ENCODE measurements at regions not wholly inside any gene's neighbourhood (a gene's known extent, or its start where the extent isn't known, plus 50 kb on each side); places are given as distances from the start of the nearest gene placed in this dataset.

DNA sequence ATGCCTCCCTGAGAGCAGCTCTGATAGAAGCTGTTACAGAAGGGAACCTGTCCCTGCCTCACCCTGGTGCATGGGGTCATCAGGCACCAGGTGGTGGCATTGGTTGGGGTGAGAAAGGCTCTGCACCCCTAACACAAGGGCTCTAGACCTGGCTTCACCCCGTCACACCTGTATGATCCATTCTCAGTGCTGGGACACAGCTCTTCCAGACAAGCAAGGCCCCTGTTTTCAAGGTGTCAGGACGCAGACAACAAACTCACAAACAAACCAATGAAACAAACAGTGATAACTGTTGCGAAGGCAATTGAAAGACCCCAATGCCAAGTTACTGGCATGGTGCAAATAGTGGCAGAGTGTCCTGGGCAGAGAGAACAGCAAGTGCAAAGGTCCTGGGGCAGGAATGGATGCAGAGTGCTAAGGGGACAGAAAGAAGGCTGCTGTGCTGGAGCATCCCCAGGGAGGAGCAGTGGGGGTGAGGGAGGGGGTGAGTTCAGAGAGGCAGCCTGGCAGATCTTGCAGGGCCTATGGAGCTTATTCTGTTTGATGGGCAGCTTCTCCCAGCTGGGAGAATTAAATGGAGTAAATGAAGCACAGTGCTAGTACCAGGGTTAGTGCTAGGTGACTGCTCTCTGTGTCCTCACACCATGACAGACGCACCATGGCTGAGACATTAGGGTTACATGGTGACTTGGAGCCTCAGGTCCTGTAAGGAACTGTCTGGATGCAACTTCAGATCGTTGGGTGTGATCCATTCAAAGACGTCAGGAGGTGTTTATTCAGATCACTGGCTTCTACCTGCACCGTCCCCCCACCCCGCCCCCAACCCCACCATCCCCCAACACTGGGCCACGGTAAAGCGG is 67.9 kb upstream of the UNC5A start:
- CTCF ChIA-PET: interaction anchor here (0.9 kb wide), 1 partner anchor 82 kb away, joined by 4 read pairs; no protein-coding TSS in a partner anchor
- no peak overlapping the region for H3K27ac ChIP-seq (ENCODE audit: insufficient read depth, low read depth, low read length)
- no peaks in the 10 kb centered on the region for H3K9me3 ChIP-seq (replicated peaks; ENCODE audit: control insufficient read depth, insufficient read depth, low read length)
- H4K20me1 ChIP-seq (replicated peaks; ENCODE audit: control insufficient read depth, extremely low read depth, insufficient read depth, low read length): no peaks in the 10 kb centered on the region
- FAIRE-seq (no peak), DNase-seq (ENCODE audit: low read depth, low spot score) (no peak)
- H3K4me1 ChIP-seq (ENCODE audit: control insufficient read depth, extremely low read depth, insufficient read depth, low read length): no peaks in the 10 kb centered on the region
- H3K9me1 ChIP-seq (replicated peaks; ENCODE audit: control insufficient read depth, extremely low read depth, insufficient read depth, low read length): no peaks in the 10 kb centered on the region
- H3K4me3 ChIP-seq (replicated peaks in 1 of 3; ENCODE audit: insufficient read depth in 1 of 3, low read depth in 1 of 3, low read length in 3 of 3): no peak overlapping the region
- no peak overlapping the region for H3K9ac ChIP-seq (replicated peaks; ENCODE audit: extremely low read depth, insufficient read depth, low read length)
- H3K27me3 ChIP-seq (ENCODE audit: control insufficient read depth in 2 of 2, insufficient read depth in 2 of 2, low read length in 2 of 2): peaks cover 51 to 62% of the 10 kb centered on the region in 2 experiments
- dilution Hi-C loops (cut with MboI; ENCODE audit: extremely low pct_ligation_motif_present, low sequenced_read_pairs): no loop called here
- TF ChIP-seq CTCF (IDR thresholded peaks at IDR 0.05; ENCODE audit: extremely low read depth in 1 of 2, insufficient read depth in 1 of 2, low read depth in 1 of 2, low read length in 2 of 2) (no peak), GATA2 (IDR thresholded peaks at IDR 0.05; ENCODE audit: insufficient read depth, insufficient read length, low read depth, low read length) (no peak), POLR2A (IDR thresholded peaks at IDR 0.05; ENCODE audit: low read depth, low read length) (no peak)
- intact Hi-C loops (cut with micrococcal nuclease): no loop called here
- no peaks in the 10 kb centered on the region for H3K36me3 ChIP-seq (ENCODE audit: control insufficient read depth in 2 of 2, extremely low read depth in 1 of 2, insufficient read depth in 2 of 2, low read length in 2 of 2)
- H2AFZ ChIP-seq (ENCODE audit: low read depth, low read length): no peak overlapping the region
- POLR2A ChIA-PET: no interaction called here
- no TSS peak for BruUV-seq (replicated peaks)
- H3K4me2 ChIP-seq (ENCODE audit: insufficient read depth, low read length): no peak overlapping the region
- no peaks in the 10 kb centered on the region for H3K79me2 ChIP-seq (ENCODE audit: control insufficient read depth, insufficient read depth, low read length)

DNA sequence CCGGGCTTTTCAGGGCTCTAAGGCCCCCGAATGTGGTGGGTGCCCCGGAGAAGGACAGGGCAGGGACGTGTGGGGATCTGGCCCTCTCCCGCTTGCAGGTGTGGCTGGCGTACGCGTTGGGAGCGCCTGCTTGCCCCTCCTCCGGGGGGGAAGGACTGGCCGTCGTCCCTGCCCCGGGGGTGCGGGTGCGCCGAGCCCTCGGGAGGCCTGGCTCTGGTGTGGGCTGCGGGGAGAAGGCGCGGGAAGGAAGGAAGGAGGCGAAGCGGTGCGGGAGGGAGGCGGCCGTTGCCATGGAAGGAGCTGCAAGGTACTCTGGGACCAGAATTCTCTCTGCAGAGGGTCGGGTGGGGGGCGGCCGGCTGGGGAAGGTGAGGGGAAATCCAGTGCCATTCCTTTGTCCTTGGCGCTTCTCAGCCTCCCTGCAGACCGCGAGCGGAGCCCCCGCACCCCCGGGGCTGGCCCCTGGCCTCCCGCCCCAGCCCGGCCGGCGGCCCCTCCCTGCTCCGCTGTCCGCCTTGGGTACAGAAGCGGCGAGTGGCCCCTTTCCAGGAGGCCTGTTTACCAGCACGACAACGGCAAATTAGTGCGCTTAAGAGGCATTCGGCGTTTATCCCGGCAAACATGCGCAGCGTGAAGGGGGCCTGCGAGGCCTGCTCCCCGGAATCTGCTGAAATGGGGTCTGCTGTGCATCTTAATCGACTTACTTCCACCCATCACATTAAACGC is 67.1 kb upstream of the UNC5A start:
- CTCF ChIA-PET: interaction anchor here (1.3 kb wide), 1 partner anchor 27 kb away, joined by 3 read pairs; no protein-coding TSS in a partner anchor
- dilution Hi-C loops (cut with MboI; ENCODE audit: extremely low pct_ligation_motif_present, low sequenced_read_pairs) (no loop called here), intact Hi-C loops (cut with micrococcal nuclease) (no loop called here)
- BruUV-seq (replicated peaks): no TSS peak
- no peaks in the 10 kb centered on the region for H3K36me3 ChIP-seq (ENCODE audit: control insufficient read depth in 2 of 2, extremely low read depth in 1 of 2, insufficient read depth in 2 of 2, low read length in 2 of 2)
- no peak overlapping the region for H2AFZ ChIP-seq (ENCODE audit: low read depth, low read length)
- H3K4me3 ChIP-seq (replicated peaks in 1 of 3; ENCODE audit: insufficient read depth in 1 of 3, low read depth in 1 of 3, low read length in 3 of 3): no peak overlapping the region
- no peak for DNase-seq (ENCODE audit: low read depth, low spot score)
- no peaks in the 10 kb centered on the region for H4K20me1 ChIP-seq (replicated peaks; ENCODE audit: control insufficient read depth, extremely low read depth, insufficient read depth, low read length)
- no peak overlapping the region for H3K9ac ChIP-seq (replicated peaks; ENCODE audit: extremely low read depth, insufficient read depth, low read length)
- no peaks in the 10 kb centered on the region for H3K9me1 ChIP-seq (replicated peaks; ENCODE audit: control insufficient read depth, extremely low read depth, insufficient read depth, low read length)
- H3K4me2 ChIP-seq (ENCODE audit: insufficient read depth, low read length): no peak overlapping the region
- no peaks in the 10 kb centered on the region for H3K9me3 ChIP-seq (replicated peaks; ENCODE audit: control insufficient read depth, insufficient read depth, low read length)
- peaks cover 51 to 62% of the 10 kb centered on the region in 2 experiments for H3K27me3 ChIP-seq (ENCODE audit: control insufficient read depth in 2 of 2, insufficient read depth in 2 of 2, low read length in 2 of 2)
- no peak overlapping the region for H3K27ac ChIP-seq (ENCODE audit: insufficient read depth, low read depth, low read length)
- no peak for TF ChIP-seq POLR2A (IDR thresholded peaks at IDR 0.05; ENCODE audit: low read depth, low read length)
- no peak for TF ChIP-seq FOS (IDR thresholded peaks at IDR 0.05; ENCODE audit: borderline replicate concordance, insufficient read depth, low read length)
- TF ChIP-seq EZH2 (IDR thresholded peaks at IDR 0.05; ENCODE audit: borderline replicate concordance, low read depth, low read length, severe bottlenecking): peak; percentile 97
- TF ChIP-seq MYC (IDR thresholded peaks at IDR 0.05; ENCODE audit: low read depth, low read length): no peak
- no peak for TF ChIP-seq CTCF (IDR thresholded peaks at IDR 0.05; ENCODE audit: extremely low read depth in 1 of 2, insufficient read depth in 1 of 2, low read depth in 1 of 2, low read length in 2 of 2)
- TF ChIP-seq GATA2 (IDR thresholded peaks at IDR 0.05; ENCODE audit: insufficient read depth, insufficient read length, low read depth, low read length): no peak
- TF ChIP-seq, protein P1, sequence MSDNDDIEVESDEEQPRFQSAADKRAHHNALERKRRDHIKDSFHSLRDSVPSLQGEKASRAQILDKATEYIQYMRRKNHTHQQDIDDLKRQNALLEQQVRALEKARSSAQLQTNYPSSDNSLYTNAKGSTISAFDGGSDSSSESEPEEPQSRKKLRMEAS (IDR thresholded peaks at IDR 0.05; ENCODE audit: insufficient read depth, insufficient read length): no peak
- H3K79me2 ChIP-seq (ENCODE audit: control insufficient read depth, insufficient read depth, low read length): no peaks in the 10 kb centered on the region
- no peaks in the 10 kb centered on the region for H3K4me1 ChIP-seq (ENCODE audit: control insufficient read depth, extremely low read depth, insufficient read depth, low read length)
- POLR2A ChIA-PET: no interaction called here
- FAIRE-seq: no peak

All from endothelial cell of umbilical vein (primary cell).